NT2/D1 (cell line): ENCODE measurements at regions not wholly inside any gene's neighbourhood (a gene's known extent, or its start where the extent isn't known, plus 50 kb on each side); places are given as distances from the start of the nearest gene placed in this dataset.

ENCODE experiments used
- DNase-seq: peaks from one replicate; pipeline ENCODE4 v3.0.0-alpha.2; 2011; ENCODE audit warnings: low read depth, low spot score
- H3K27me3 ChIP-seq: 2 replicates; pipeline ENCODE4 v1.6.0; 2011; ENCODE audit warnings: mild to moderate bottlenecking; ENCODE audit not compliant: insufficient read length, insufficient read depth
- H3K36me3 ChIP-seq: 2 replicates; pipeline ENCODE4 v1.6.1; 2011; ENCODE audit warnings: mild to moderate bottlenecking, low read length, mixed read lengths; ENCODE audit not compliant: insufficient read depth, insufficient read length
- H3K4me1 ChIP-seq: 2 replicates; pipeline ENCODE4 v1.5.1; 2011; ENCODE audit not compliant: insufficient read depth, insufficient read length
- H3K4me3 ChIP-seq: 2 replicates; pipeline ENCODE4 v1.5.1; 2011; ENCODE audit warnings: low read depth; ENCODE audit not compliant: insufficient read length
- H3K9ac ChIP-seq: 2 replicates; pipeline ENCODE4 v1.6.0; 2011; ENCODE audit warnings: low read depth; ENCODE audit not compliant: insufficient read length
- H3K9me3 ChIP-seq: 2 replicates; pipeline ENCODE4 v1.5.1; 2011; ENCODE audit warnings: mild to moderate bottlenecking, low read length; ENCODE audit not compliant: insufficient read depth
- SUZ12 ChIP-seq: IDR thresholded peaks from 2 replicates; pipeline ENCODE4 v1.6.1; 2011; ENCODE audit not compliant: insufficient read length, insufficient read depth; ENCODE audit errors: extremely low read depth
- YY1 ChIP-seq: IDR thresholded peaks from 2 replicates; pipeline ENCODE4 v1.6.1; 2011; ENCODE audit not compliant: insufficient read length, insufficient read depth
- ZNF274 ChIP-seq: IDR thresholded peaks from 2 replicates; pipeline ENCODE4 v1.6.1; 2011; ENCODE audit warnings: mild to moderate bottlenecking, low read depth, low read length

DNA sequence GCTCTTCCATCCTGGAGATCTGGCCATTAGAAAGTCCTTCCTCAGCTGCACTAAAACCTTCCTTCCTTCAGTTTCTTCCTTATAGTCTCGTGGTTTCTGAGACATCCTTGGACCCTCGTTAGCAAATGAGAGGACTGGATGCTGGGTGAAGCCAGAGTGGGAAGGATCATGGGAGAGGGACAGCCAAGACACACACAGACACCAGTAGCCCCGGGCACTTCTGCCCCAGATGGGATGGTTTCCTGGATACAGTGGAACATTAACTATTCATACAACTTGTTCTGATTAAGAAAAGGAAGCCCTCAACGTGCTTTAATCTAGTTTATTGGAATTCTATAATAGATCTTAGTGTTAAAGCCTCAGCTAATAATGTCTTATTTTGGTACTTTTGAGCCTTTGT is 125.5 kb downstream of the SEC61B start:
- Histone ChIP-seq H3K36me3 (no peaks in the 10 kb centered on the region), H3K4me1 (no peaks in the 10 kb centered on the region), H3K27me3 (no peaks in the 10 kb centered on the region), H3K9me3 (no peaks in the 10 kb centered on the region), H3K4me3 (no peak overlapping the region), H3K9ac (no peak overlapping the region)
- no peak for TF ChIP-seq ZNF274
- TF ChIP-seq SUZ12: no peak
- TF ChIP-seq YY1: no peak
- DNase-seq: no peak

DNA sequence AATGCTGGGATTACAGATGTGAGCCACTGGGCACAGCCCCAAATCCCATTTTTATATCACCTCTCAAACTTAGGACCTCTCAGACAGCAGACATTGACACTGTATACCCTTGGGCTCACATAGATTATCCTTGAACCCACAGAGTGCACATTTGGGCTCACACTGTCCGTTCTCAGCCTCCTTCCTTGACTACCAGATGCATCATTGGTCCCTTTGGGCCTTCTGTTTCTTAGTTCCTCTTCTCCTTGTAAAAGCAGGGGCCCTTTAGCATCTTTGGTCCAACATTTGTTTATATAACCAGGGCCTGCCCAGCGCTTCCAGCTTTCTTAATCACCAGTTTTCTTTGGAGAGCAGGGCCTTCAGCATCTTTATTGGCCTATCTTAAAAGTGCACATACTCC is 126.2 kb downstream of the SEC61B start:
- no peak for DNase-seq
- Histone ChIP-seq H3K4me1 (no peaks in the 10 kb centered on the region), H3K4me3 (no peak overlapping the region), H3K36me3 (no peaks in the 10 kb centered on the region), H3K9ac (no peak overlapping the region), H3K9me3 (no peaks in the 10 kb centered on the region), H3K27me3 (no peaks in the 10 kb centered on the region)
- TF ChIP-seq SUZ12: no peak
- TF ChIP-seq YY1: no peak
- no peak for TF ChIP-seq ZNF274

DNA sequence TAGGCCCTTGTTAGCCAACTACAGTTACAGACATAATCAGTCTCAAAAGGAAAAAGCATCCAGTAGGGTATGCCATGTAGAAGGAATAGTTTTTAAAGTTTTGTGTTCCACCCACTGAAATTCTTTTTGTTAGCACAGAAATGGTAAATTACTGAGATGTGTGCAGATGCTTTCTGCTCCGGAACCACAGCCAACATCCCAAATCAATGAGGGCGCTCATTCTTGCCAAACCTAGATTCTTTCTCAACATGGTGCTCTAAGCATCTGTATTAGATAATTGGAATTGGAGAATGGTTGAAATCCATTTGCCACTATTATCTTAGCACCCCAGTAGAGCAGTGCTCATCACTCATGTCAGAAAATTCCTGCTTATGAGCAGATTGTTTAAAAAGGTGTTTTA is 127.8 kb downstream of the SEC61B start:
- Histone ChIP-seq H3K9me3 (no peaks in the 10 kb centered on the region), H3K9ac (no peak overlapping the region), H3K27me3 (no peaks in the 10 kb centered on the region), H3K4me1 (no peaks in the 10 kb centered on the region), H3K4me3 (no peak overlapping the region), H3K36me3 (no peaks in the 10 kb centered on the region)
- DNase-seq: no peak
- TF ChIP-seq YY1 (no peak), SUZ12 (no peak), ZNF274 (no peak)

DNA sequence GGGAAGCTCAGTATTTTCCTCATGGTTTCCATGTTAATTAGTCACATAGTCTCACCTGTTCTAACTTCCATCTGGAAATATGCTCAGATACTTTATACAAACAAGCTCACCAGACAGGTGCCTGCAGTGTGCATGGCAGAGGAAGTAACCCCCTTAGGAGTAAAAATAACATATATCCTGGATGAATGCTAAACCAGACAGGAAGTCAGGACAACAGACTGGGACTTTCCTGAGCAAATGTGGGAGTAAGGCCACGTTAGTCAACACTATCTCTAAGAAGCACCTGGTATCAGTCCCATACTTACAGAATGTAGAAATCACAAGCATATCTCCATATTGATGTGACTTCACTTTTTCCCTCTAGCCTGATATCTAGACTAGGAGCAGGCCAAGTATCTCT is 128.4 kb downstream of the SEC61B start:
- Histone ChIP-seq H3K9me3 (no peaks in the 10 kb centered on the region), H3K9ac (no peak overlapping the region), H3K4me3 (no peak overlapping the region), H3K36me3 (no peaks in the 10 kb centered on the region), H3K27me3 (no peaks in the 10 kb centered on the region), H3K4me1 (no peaks in the 10 kb centered on the region)
- no peak for DNase-seq
- TF ChIP-seq ZNF274 (no peak), YY1 (no peak), SUZ12 (no peak)

DNA sequence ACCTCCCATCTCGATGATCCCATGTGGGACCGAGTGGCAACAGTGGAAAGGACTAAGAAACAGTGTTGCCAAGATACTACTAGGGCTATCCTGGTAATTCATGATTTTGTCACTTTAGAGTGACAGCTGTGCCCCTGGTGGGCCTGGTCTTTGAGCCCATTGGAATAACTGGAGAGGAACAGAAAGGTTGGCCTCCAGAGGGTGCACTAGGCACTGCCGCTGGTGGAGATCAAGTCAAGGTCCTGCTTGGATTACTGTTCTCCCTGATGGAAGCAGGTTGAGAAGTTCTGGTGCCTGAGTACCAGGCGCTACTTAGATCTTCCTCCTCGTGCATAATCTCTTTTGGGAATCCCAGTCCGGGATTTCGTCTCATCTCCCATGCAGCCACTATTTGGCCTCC is 129.6 kb downstream of the SEC61B start:
- H3K9me3 ChIP-seq: no peaks in the 10 kb centered on the region
- H3K27me3 ChIP-seq: no peaks in the 10 kb centered on the region
- no peak overlapping the region for H3K4me3 ChIP-seq
- H3K4me1 ChIP-seq: no peaks in the 10 kb centered on the region
- no peak overlapping the region for H3K9ac ChIP-seq
- H3K36me3 ChIP-seq: no peaks in the 10 kb centered on the region
- TF ChIP-seq SUZ12 (no peak), YY1 (no peak)
- DNase-seq: no peak

DNA sequence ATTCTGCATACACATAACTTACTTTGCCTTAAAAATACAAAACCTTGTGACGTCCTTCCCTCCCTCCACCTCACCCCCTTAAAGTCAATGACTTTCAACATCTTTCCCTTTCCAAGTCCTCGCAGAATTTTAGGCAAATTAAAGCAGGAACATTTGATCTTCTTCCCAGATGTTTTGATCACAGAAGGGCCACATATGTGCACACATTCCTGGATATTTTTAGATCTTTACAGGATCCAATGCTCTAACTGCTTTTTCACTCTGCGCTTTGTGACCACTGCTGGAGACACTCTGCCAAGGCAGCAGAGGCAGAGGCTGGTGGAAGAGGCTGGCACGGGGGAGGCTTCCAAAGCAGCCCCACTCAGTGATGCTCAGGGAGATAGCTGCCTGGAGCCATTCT is 130.7 kb downstream of the SEC61B start:
- no peak for TF ChIP-seq SUZ12
- Histone ChIP-seq H3K27me3 (no peaks in the 10 kb centered on the region), H3K9ac (no peak overlapping the region), H3K4me1 (no peaks in the 10 kb centered on the region), H3K9me3 (no peaks in the 10 kb centered on the region), H3K36me3 (no peaks in the 10 kb centered on the region), H3K4me3 (no peak overlapping the region)
- DNase-seq: no peak

DNA sequence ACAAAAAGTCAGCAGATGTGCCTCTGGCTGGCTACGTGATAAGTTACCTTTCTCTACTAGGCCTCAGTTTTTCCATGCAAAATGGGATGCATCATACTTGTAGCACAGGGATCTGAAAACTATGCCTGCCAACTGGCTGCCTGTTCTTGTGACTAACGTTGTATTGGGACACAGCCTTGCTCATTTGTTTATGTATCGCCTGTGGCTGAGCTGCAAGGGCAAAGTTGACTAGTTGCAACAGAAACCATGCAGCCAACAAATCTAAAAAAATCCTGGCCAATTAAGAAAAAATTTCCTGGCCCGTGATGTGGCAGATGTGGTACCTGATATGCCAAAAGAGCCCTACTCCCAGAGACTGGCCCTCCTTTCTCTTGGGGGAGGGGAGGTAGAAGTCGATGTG is 131.3 kb downstream of the SEC61B start:
- H3K9ac ChIP-seq: no peak overlapping the region
- no peaks in the 10 kb centered on the region for H3K4me1 ChIP-seq
- no peak overlapping the region for H3K4me3 ChIP-seq
- TF ChIP-seq ZNF274: no peak
- H3K9me3 ChIP-seq: no peaks in the 10 kb centered on the region
- no peak for DNase-seq
- H3K36me3 ChIP-seq: no peaks in the 10 kb centered on the region
- no peaks in the 10 kb centered on the region for H3K27me3 ChIP-seq

DNA sequence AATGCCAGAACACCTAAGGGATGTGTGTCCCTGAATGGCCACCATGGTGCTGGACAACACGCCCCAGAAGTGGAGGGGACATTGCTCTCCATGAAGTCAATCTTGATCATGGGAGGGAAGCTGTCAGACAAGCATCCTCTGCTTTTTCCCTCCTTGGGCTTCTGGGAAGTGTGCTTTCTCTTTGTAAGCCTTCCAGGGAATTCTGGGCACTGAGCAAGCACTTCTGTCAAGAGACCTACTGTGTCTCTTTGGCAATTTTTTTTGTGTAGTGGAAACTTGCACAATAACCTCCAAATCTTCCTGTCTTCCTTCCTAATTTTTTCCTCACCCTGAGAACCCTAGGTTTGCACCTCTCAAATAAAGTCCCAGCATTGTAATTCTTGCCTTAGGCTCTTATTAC is 132.0 kb downstream of the SEC61B start:
- Histone ChIP-seq H3K36me3 (no peaks in the 10 kb centered on the region), H3K9ac (no peak overlapping the region), H3K4me1 (no peaks in the 10 kb centered on the region), H3K4me3 (no peak overlapping the region), H3K27me3 (no peaks in the 10 kb centered on the region), H3K9me3 (no peaks in the 10 kb centered on the region)
- TF ChIP-seq YY1 (no peak), ZNF274 (no peak), SUZ12 (no peak)
- DNase-seq: no peak
